ENCODE measurements at regions not wholly inside any gene's neighbourhood (a gene's known extent, or its start where the extent isn't known, plus 50 kb on each side); places are given as distances from the start of the nearest gene placed in this dataset.

DNA sequence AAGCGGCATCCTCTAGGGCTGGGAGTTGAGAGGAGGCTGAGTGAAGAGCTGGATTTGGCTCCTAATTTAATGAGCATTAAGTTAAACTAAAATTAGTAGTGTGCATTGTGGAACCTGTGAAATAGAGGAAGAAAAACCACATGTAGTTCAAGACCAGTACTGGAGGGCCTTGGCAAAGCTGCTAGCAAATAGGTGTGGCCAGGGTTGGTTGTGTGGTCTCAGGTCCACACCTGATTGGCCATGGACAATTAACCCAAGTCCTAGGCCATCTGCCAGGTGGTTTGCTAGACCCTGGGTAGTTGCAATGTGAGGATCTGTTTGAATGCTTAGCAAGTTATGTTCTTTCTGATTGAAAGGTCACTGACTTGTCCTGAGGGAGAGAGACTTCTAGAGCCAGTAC lies 275.5 kb downstream of the PDCD6IP start:
- Histone ChIP-seq H3K27me3 (replicated peaks in 1 of 4; ENCODE audit: control extremely low read depth in 1 of 4, control insufficient read depth in 3 of 4, insufficient read depth in 4 of 4, low read length in 3 of 4) (no peaks in the 10 kb centered on the region), H3K9me3 (ENCODE audit: control extremely low read depth in 1 of 3, control insufficient read depth in 2 of 3, insufficient read depth in 1 of 3, low read length in 2 of 3) (no peaks in the 10 kb centered on the region), H3K36me3 (replicated peaks in 1 of 2; ENCODE audit: control extremely low read depth in 1 of 2, control insufficient read depth in 1 of 2, extremely low read depth in 1 of 2, insufficient read depth in 2 of 2, low read length in 1 of 2) (no peaks in the 10 kb centered on the region), H3K9ac (ENCODE audit: low read length) (no peak overlapping the region), H3K79me2 (ENCODE audit: control insufficient read depth, insufficient read depth, low read length) (no peaks in the 10 kb centered on the region), H3K4me2 (replicated peaks; ENCODE audit: low read depth, low read length, poor library complexity, severe bottlenecking) (no peak overlapping the region), H3K4me1 (ENCODE audit: control insufficient read depth in 2 of 2, insufficient read depth in 2 of 2, low read length in 2 of 2) (peaks cover 4 to 7% of the 10 kb centered on the region in 2 donors), H2AFZ (ENCODE audit: insufficient read depth, low read depth, low read length, poor library complexity, severe bottlenecking) (no peak overlapping the region), H4K20me1 (ENCODE audit: control insufficient read depth, insufficient read depth, low read length, poor library complexity, severe bottlenecking) (no peaks in the 10 kb centered on the region), H3K27ac (ENCODE audit: low read length in 2 of 2) (no peak overlapping the region), H3K4me3 (ENCODE audit: control extremely low read depth in 1 of 5, extremely low read depth in 1 of 5, insufficient read depth in 1 of 5, low read depth in 2 of 5, low read length in 4 of 5) (no peak overlapping the region)
- CTCF ChIA-PET: no interaction called here
- no peak for TF ChIP-seq EZH2 (IDR thresholded peaks at IDR 0.05; ENCODE audit: borderline replicate concordance, insufficient read depth, low read depth, low read length, poor library complexity, severe bottlenecking)
- no peak for TF ChIP-seq CTCF (IDR thresholded peaks at IDR 0.05)
- no peaks in the 10 kb centered on the region for H3K27me3 Mint-ChIP-seq
- ATAC-seq (ENCODE audit: low read depth) (no peak), DNase-seq (no peak)
- H3K4me1 Mint-ChIP-seq: peaks cover 27% of the 10 kb centered on the region
- intact Hi-C loops (cut with micrococcal nuclease): no loop called here
- no peak overlapping the region for H3K27ac Mint-ChIP-seq
- no peak overlapping the region for H3K4me3 Mint-ChIP-seq
- H3K9me3 Mint-ChIP-seq (ENCODE audit: insufficient read depth): no peaks in the 10 kb centered on the region
- WGBS (ENCODE audit: insufficient coverage): 100% methylated on average over 1 of the region's 1 CpG
- POLR2A ChIA-PET: no interaction called here

GRCh38 chr3:34075975-34076374 lies 277.5 kb downstream of the PDCD6IP start:
- Histone ChIP-seq H3K4me3 (ENCODE audit: control extremely low read depth in 1 of 5, extremely low read depth in 1 of 5, insufficient read depth in 1 of 5, low read depth in 2 of 5, low read length in 4 of 5) (no peak overlapping the region), H3K36me3 (replicated peaks in 1 of 2; ENCODE audit: control extremely low read depth in 1 of 2, control insufficient read depth in 1 of 2, extremely low read depth in 1 of 2, insufficient read depth in 2 of 2, low read length in 1 of 2) (no peaks in the 10 kb centered on the region), H3K79me2 (ENCODE audit: control insufficient read depth, insufficient read depth, low read length) (no peaks in the 10 kb centered on the region), H3K4me1 (ENCODE audit: control insufficient read depth in 2 of 2, insufficient read depth in 2 of 2, low read length in 2 of 2) (peaks cover 4 to 7% of the 10 kb centered on the region in 2 donors), H4K20me1 (ENCODE audit: control insufficient read depth, insufficient read depth, low read length, poor library complexity, severe bottlenecking) (no peaks in the 10 kb centered on the region), H3K4me2 (replicated peaks; ENCODE audit: low read depth, low read length, poor library complexity, severe bottlenecking) (no peak overlapping the region), H3K27ac (ENCODE audit: low read length in 2 of 2) (no peak overlapping the region), H3K27me3 (replicated peaks in 1 of 4; ENCODE audit: control extremely low read depth in 1 of 4, control insufficient read depth in 3 of 4, insufficient read depth in 4 of 4, low read length in 3 of 4) (no peaks in the 10 kb centered on the region), H3K9me3 (ENCODE audit: control extremely low read depth in 1 of 3, control insufficient read depth in 2 of 3, insufficient read depth in 1 of 3, low read length in 2 of 3) (no peaks in the 10 kb centered on the region), H3K9ac (ENCODE audit: low read length) (no peak overlapping the region), H2AFZ (ENCODE audit: insufficient read depth, low read depth, low read length, poor library complexity, severe bottlenecking) (no peak overlapping the region)
- H3K4me3 Mint-ChIP-seq: no peak overlapping the region
- TF ChIP-seq CTCF (IDR thresholded peaks at IDR 0.05) (no peak), EZH2 (IDR thresholded peaks at IDR 0.05; ENCODE audit: borderline replicate concordance, insufficient read depth, low read depth, low read length, poor library complexity, severe bottlenecking) (no peak)
- POLR2A ChIA-PET: no interaction called here
- no peaks in the 10 kb centered on the region for H3K9me3 Mint-ChIP-seq (ENCODE audit: insufficient read depth)
- H3K27me3 Mint-ChIP-seq: no peaks in the 10 kb centered on the region
- CTCF ChIA-PET: no interaction called here
- WGBS (ENCODE audit: insufficient coverage): 100% methylated on average over 6 of the region's 8 CpGs
- ATAC-seq (ENCODE audit: low read depth): no peak
- intact Hi-C loops (cut with micrococcal nuclease): no loop called here
- no peak overlapping the region for H3K27ac Mint-ChIP-seq
- peaks cover 27% of the 10 kb centered on the region for H3K4me1 Mint-ChIP-seq
- DNase-seq: no peak
